ENCODE measurements at regions not wholly inside any gene's neighbourhood (a gene's known extent, or its start where the extent isn't known, plus 50 kb on each side); places are given as distances from the start of the nearest gene placed in this dataset.

DNA sequence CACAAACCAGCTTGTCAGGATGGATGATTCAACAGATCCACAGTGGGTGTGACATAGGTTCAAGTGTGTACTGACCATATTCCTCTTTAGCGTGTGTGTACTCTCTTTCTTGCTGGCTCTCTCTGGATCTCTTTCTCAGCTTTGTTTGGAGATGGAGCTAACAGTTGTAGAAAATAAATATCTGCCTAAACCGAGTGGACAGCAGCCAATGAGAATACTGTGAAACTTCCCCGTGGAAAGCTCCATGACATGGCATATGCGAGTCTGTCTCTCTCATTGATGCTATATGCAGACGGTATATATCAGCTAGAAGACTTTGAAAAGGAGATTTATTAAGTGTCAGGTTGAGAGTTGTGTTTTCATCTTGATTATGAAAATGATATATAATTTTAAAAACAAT lies 406.5 kb upstream of the SUCLG2 start:
- H3K36me3 Mint-ChIP-seq (ENCODE audit: low read depth): no peaks in the 10 kb centered on the region
- no peaks in the 10 kb centered on the region for H3K9me3 Mint-ChIP-seq
- H3K4me3 Mint-ChIP-seq: no peak overlapping the region
- no peaks in the 10 kb centered on the region for H3K27me3 Mint-ChIP-seq (ENCODE audit: low read depth)
- H3K4me1 Mint-ChIP-seq: no peaks in the 10 kb centered on the region
- H3K27ac Mint-ChIP-seq: no peak overlapping the region
- TF ChIP-seq, protein P1, sequence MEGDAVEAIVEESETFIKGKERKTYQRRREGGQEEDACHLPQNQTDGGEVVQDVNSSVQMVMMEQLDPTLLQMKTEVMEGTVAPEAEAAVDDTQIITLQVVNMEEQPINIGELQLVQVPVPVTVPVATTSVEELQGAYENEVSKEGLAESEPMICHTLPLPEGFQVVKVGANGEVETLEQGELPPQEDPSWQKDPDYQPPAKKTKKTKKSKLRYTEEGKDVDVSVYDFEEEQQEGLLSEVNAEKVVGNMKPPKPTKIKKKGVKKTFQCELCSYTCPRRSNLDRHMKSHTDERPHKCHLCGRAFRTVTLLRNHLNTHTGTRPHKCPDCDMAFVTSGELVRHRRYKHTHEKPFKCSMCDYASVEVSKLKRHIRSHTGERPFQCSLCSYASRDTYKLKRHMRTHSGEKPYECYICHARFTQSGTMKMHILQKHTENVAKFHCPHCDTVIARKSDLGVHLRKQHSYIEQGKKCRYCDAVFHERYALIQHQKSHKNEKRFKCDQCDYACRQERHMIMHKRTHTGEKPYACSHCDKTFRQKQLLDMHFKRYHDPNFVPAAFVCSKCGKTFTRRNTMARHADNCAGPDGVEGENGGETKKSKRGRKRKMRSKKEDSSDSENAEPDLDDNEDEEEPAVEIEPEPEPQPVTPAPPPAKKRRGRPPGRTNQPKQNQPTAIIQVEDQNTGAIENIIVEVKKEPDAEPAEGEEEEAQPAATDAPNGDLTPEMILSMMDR (IDR thresholded peaks at IDR 0.05; ENCODE audit: unreplicated experiment in 3 of 3): no peak

DNA sequence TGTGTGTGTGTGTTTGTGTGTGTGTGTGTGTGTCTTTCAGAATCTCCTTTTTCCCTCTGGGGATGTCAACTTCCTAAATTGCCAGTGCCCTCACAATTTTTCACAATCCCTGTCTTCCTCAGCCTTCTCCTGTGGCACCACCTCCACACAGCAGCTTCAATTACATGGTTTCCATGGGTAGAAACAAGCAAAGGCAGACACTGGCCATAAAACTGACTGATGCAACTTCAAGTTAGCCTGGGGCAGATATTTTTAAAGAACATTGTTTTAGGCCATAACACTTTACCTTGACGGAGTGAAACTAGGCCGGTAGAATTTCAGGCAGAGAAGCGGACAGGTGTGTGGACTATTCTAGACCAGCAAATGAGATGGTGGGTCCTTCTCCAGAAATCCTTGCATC lies 405.8 kb upstream of the SUCLG2 start:
- Mint-ChIP-seq H3K36me3 (ENCODE audit: low read depth) (no peaks in the 10 kb centered on the region), H3K27ac (peak overlapping the region; percentile 15 to 43 (median 39)), H3K27me3 (ENCODE audit: low read depth) (no peaks in the 10 kb centered on the region), H3K4me1 (no peaks in the 10 kb centered on the region), H3K4me3 (no peak overlapping the region), H3K9me3 (no peaks in the 10 kb centered on the region)
- TF ChIP-seq, protein P1 (IDR thresholded peaks at IDR 0.05; ENCODE audit: unreplicated experiment in 3 of 3): no peak

DNA sequence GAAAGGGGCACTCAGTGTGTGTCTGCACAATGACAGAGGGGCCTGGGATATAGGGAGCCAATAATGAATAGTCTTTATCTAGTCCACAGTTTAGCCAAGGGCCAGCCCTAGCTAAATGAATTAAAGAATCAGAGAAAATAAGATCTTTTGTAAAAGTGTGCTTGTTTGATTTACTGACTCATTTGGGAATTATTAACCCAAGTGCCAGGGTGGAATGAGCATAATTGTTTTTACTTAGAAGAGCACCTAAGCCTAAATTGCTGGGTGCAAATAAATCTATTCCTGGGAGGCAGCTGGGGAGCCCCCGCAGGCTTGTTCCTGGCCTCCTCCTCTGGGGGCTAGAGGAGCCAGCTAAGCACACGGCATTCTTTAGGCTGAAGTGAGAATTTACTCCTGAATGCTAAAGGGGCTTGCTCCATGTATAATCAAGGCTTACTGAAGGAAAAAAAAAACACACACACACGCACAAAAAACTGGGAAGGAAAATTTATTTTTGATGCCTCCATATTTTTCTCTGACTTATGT lies 405.3 kb upstream of the SUCLG2 start:
- Mint-ChIP-seq H3K36me3 (ENCODE audit: low read depth) (no peaks in the 10 kb centered on the region), H3K4me1 (no peaks in the 10 kb centered on the region), H3K27ac (peak overlapping the region; percentile 28 to 43 (median 39)), H3K27me3 (ENCODE audit: low read depth) (no peaks in the 10 kb centered on the region), H3K9me3 (no peaks in the 10 kb centered on the region), H3K4me3 (no peak overlapping the region)
- TF ChIP-seq, protein P1 (IDR thresholded peaks at IDR 0.05; ENCODE audit: unreplicated experiment in 3 of 3): no peak

DNA sequence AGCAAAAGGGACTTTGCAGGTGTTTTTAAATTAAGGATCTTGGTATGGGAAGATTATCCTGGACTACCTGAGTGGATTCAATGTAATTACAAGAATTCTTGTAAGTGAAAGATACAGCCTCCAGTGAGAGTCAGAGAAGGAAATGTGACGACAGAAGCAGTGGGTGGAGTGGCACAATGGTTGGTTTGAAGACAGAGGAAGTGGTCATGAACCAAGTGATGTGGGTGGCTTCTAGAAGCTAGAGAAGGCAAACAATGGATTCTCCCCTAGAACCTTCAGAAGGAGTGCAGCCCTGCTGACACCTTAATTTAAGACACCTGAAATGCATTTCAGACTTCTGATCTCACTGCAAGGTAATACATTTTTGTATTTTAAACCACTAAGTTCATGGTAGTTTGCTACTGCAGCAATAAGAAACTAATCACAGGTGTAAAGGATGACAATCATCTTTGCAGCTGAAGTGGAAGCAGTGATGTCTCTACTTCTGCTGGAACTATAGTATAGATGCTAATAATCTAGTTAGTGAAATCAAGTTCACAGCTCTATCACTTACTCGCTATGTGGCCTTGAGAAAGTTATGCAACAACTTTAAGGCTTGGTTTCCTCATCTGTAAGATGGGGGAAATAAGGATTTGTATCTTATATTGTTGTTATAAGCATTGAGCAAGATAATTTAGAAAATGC lies 403.4 kb upstream of the SUCLG2 start:
- Mint-ChIP-seq H3K27me3 (ENCODE audit: low read depth) (no peaks in the 10 kb centered on the region), H3K4me1 (no peaks in the 10 kb centered on the region), H3K4me3 (no peak overlapping the region), H3K36me3 (ENCODE audit: low read depth) (no peaks in the 10 kb centered on the region), H3K27ac (no peak overlapping the region), H3K9me3 (no peaks in the 10 kb centered on the region)
- TF ChIP-seq, protein P1 (IDR thresholded peaks at IDR 0.05; ENCODE audit: unreplicated experiment in 3 of 3): no peak

DNA sequence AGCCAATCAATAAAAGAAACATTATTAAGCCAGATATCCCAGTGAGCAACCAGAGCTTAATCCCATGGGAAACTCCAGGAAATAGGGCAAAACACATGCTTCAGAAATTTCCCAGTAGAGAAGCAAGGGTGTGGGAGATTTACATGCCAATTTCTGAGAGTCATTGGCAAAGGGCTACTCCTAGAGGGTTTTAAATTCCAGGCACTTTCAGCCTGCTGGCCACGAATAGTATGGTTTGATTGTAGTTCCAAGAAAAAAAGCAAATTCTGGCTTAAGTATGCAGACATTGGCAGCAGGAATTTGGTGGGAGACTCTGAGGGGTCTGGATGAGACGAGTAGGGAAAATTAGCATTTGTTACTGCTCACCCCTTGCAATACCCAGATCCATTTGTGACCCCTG lies 402.1 kb upstream of the SUCLG2 start:
- Mint-ChIP-seq H3K9me3 (no peaks in the 10 kb centered on the region), H3K4me1 (no peaks in the 10 kb centered on the region), H3K27ac (no peak overlapping the region), H3K27me3 (ENCODE audit: low read depth) (no peaks in the 10 kb centered on the region), H3K36me3 (ENCODE audit: low read depth) (no peaks in the 10 kb centered on the region), H3K4me3 (no peak overlapping the region)
- TF ChIP-seq, protein P1 (IDR thresholded peaks at IDR 0.05; ENCODE audit: unreplicated experiment in 3 of 3): no peak

DNA sequence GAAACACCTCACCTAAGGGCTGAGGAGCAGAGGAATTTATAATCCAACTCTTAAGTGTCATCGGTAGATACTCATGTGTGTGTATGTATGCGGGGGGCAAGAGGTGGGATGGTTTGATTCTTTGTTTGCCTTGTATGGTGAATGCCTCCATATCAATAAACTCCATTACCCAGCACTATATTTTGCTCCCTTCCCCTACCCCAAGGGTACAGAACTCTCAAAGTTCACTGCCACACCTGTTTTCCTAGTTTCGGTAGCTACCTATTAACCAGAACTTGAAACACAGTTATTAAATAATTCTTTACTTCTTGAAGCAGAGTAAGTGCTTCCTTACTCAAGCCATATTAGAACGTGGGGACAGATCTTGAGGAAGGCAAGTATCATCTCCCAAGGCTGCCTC lies 400.8 kb upstream of the SUCLG2 start:
- no peak overlapping the region for H3K27ac Mint-ChIP-seq
- H3K27me3 Mint-ChIP-seq (ENCODE audit: low read depth): no peaks in the 10 kb centered on the region
- H3K9me3 Mint-ChIP-seq: no peaks in the 10 kb centered on the region
- TF ChIP-seq, protein P1 (IDR thresholded peaks at IDR 0.05; ENCODE audit: unreplicated experiment in 3 of 3): no peak
- H3K4me1 Mint-ChIP-seq: no peaks in the 10 kb centered on the region
- H3K4me3 Mint-ChIP-seq: no peak overlapping the region
- no peaks in the 10 kb centered on the region for H3K36me3 Mint-ChIP-seq (ENCODE audit: low read depth)
